Heart left ventricle (tissue), 13 donors: ENCODE measurements at regions not wholly inside any gene's neighbourhood (a gene's known extent, or its start where the extent isn't known, plus 50 kb on each side); places are given as distances from the start of the nearest gene placed in this dataset.

Source experiments
- CTCF ChIP-seq, 12 donors: fragments of 200-600 bp; sonication (generic) in 4 of 12; IDR thresholded peaks; one replicate each; pipeline versions ENCODE4 v1.5.0 to v1.8.0; 2018 to 2022; ENCODE audit warnings: antibody characterized with exemption in 12 of 12, mild to moderate bottlenecking in 5 of 12
- POLR2A ChIP-seq, 2 donors: fragments of 450-650 bp; IDR thresholded peaks; one replicate each; pipeline ENCODE4 v1.6.1; 2017; ENCODE audit warnings: antibody characterized with exemption in 2 of 2, mild to moderate bottlenecking in 2 of 2, moderate library complexity in 2 of 2
- donor health status: ischemic (EF 13 %, LVEDD 7.1; RV severe dilation, severe dysfunction).
- donor health status: DM: no; HTN: yes; CAD: no.
- donor health status: DM: no; HTN: no; CAD: no.
- donor health status: ischemic (EF 25% LVEDD 6.9; RV normal size, moderate dysfunction).
- donor health status: ischemic (EF 25% LVEDD 5.7; RV mildly dilated, moderate dysfunction).
- donor health status: ischemic (EF 35%, LVEDD 5.7; RV mildly dilated, moderate dysfunction).
- donor health status: nonischemic (EF 11% LVEDD 7.7; RV severe dilation, severe dysfunction).
- donor health status: DM: yes; HTN: yes; CAD: no.
- donor health status: PGD.
- donor health status: ischemic (EF 29% LVEDD 5.4; RV normal size, mild dysfunction).
- donor health status: nonischemic (EF 23%, LVEDD 6.1; RV moderate dilation, normal function).

- no peak for TF ChIP-seq CTCF (IDR thresholded peaks at IDR 0.05)
- TF ChIP-seq POLR2A (IDR thresholded peaks at IDR 0.05), result no peak
Measured at GRCh38 chr9:15007698-15008097, 97.5 kb upstream of the FREM1 start.
